Endothelial cell of umbilical vein (primary cell): ENCODE measurements at regions not wholly inside any gene's neighbourhood (a gene's known extent, or its start where the extent isn't known, plus 50 kb on each side); places are given as distances from the start of the nearest gene placed in this dataset.

Experiments
- BruUV-seq: library from RNA; stranded (reverse); fragments of 400-500 nt; replicated peaks from 2 replicates; lab custom pipeline; 2021; lab: Mats Ljungman, UMichigan
- CTCF ChIA-PET: fragments of 300-600, 350-600 bp; sonication (Branson Sonifier 250); formaldehyde crosslinking; loops from one replicate; lab custom pipeline; 2021; ENCODE audit warnings: antibody characterized with exemption, inconsistent platforms; lab: Charles Lee
- POLR2A ChIA-PET: fragments of 300-600, 350-600 bp; sonication (Branson Sonifier 250); formaldehyde crosslinking; loops from one replicate; lab custom pipeline; 2021; ENCODE audit warnings: antibody characterized with exemption, inconsistent platforms; lab: Charles Lee
- DNase-seq: peaks from one replicate; pipeline ENCODE4 v3.0.0-alpha.2; 2011; ENCODE audit warnings: low read depth, low spot score
- FAIRE-seq: peaks from 2 replicates; lab custom pipeline; 2011; peaks lifted over from hg19 to GRCh38; lab: Jason Lieb, UNC
- H2AFZ ChIP-seq: 2 replicates; pipeline ENCODE4 v1.6.0; 2012; ENCODE audit warnings: low read depth, low read length, control low read depth, inconsistent platforms
- H3K27ac ChIP-seq: 2 replicates; pipeline ENCODE4 v1.5.1; 2011; ENCODE audit warnings: low read depth, mild to moderate bottlenecking, control low read depth, low read length, moderate library complexity; ENCODE audit not compliant: insufficient read depth
- H3K27me3 ChIP-seq, 2 experiments: 2 replicates each; pipeline versions ENCODE4 v1.6.0 to v1.6.1; 2011; ENCODE audit warnings: low read length in 2 of 2, mixed read lengths in 1 of 2; ENCODE audit not compliant: control insufficient read depth in 2 of 2, insufficient read depth in 2 of 2
- H3K36me3 ChIP-seq, 2 experiments: 2 replicates in 1 of 2; 3 replicates in 1 of 2; pipeline ENCODE4 v1.5.1; 2011; ENCODE audit warnings: low read length in 2 of 2, mild to moderate bottlenecking in 1 of 2, moderate library complexity in 1 of 2; ENCODE audit not compliant: control insufficient read depth in 2 of 2, insufficient read depth in 2 of 2; ENCODE audit errors: extremely low read depth in 1 of 2
- H3K4me1 ChIP-seq: 3 replicates; pipeline ENCODE4 v1.5.1; 2011; ENCODE audit warnings: mild to moderate bottlenecking, low read length; ENCODE audit not compliant: control insufficient read depth, insufficient read depth; ENCODE audit errors: extremely low read depth
- H3K4me2 ChIP-seq: 2 replicates; pipeline ENCODE4 v1.6.1; 2011; ENCODE audit warnings: low read length, control low read depth, mixed read lengths; ENCODE audit not compliant: insufficient read depth
- H3K4me3 ChIP-seq, 3 experiments: fragments of 200-600 bp in 1 of 3; sonication (generic), shearing (Covaris generic) in 1 of 3; replicated peaks in 1 of 3; 2 replicates each; pipeline ENCODE4 v1.5.1; 2011 to 2016; ENCODE audit warnings: control low read depth in 3 of 3, low read length in 3 of 3, mild to moderate bottlenecking in 2 of 3, inconsistent platforms in 1 of 3, low read depth in 1 of 3, moderate library complexity in 1 of 3; ENCODE audit not compliant: insufficient read depth in 1 of 3
- H3K79me2 ChIP-seq: 2 replicates; pipeline ENCODE4 v1.6.0; 2012; ENCODE audit warnings: low read length, inconsistent platforms; ENCODE audit not compliant: control insufficient read depth, insufficient read depth
- H3K9ac ChIP-seq: replicated peaks from 2 replicates; pipeline ENCODE3; 2011; ENCODE audit warnings: low read length, control low read depth; ENCODE audit not compliant: insufficient read depth; ENCODE audit errors: extremely low read depth
- H3K9me1 ChIP-seq: replicated peaks from 3 replicates; pipeline ENCODE4 v1.6.0; 2011; ENCODE audit warnings: mild to moderate bottlenecking, low read length; ENCODE audit not compliant: control insufficient read depth, insufficient read depth; ENCODE audit errors: extremely low read depth
- H3K9me3 ChIP-seq: replicated peaks from 2 replicates; pipeline ENCODE4 v1.5.1; 2012; ENCODE audit warnings: low read length, inconsistent platforms; ENCODE audit not compliant: control insufficient read depth, insufficient read depth
- H4K20me1 ChIP-seq: replicated peaks from 2 replicates; pipeline ENCODE3; 2011; ENCODE audit warnings: mild to moderate bottlenecking, low read length; ENCODE audit not compliant: control insufficient read depth, insufficient read depth; ENCODE audit errors: extremely low read depth
- EZH2 ChIP-seq: IDR thresholded peaks from 2 replicates; pipeline ENCODE4 v1.6.1; 2012; ENCODE audit warnings: borderline replicate concordance, low read depth, mild to moderate bottlenecking, moderate library complexity, low read length, inconsistent platforms; ENCODE audit not compliant: severe bottlenecking
- FOS ChIP-seq: IDR thresholded peaks from 2 replicates; pipeline ENCODE4 v1.6.1; 2011; ENCODE audit warnings: mild to moderate bottlenecking, low read length, moderate library complexity, borderline replicate concordance; ENCODE audit not compliant: insufficient read depth
- JUN ChIP-seq: IDR thresholded peaks from 2 replicates; pipeline ENCODE4 v1.6.1; 2011; ENCODE audit warnings: borderline replicate concordance, low read depth; ENCODE audit not compliant: insufficient read length, insufficient read depth
- POLR2A ChIP-seq: IDR thresholded peaks from 2 replicates; pipeline ENCODE4 v1.6.1; 2012; ENCODE audit warnings: low read depth, mild to moderate bottlenecking, control low read depth, low read length
- dilution Hi-C: fragments of 300-500 bp; cut with MboI; formaldehyde crosslinking; loops from one replicate; pipeline ENCODE4 v1.15.0; 2019; ENCODE audit warnings: low sequenced_read_pairs; ENCODE audit not compliant: extremely low pct_ligation_motif_present
- intact Hi-C: fragments of 100-400 bp; cut with micrococcal nuclease; formaldehyde crosslinking; loops from one replicate; pipeline ENCODE4 v1.10.0; 2022
- TF ChIP-seq, protein P1 (sequence below), 2 donors: IDR thresholded peaks; 1 replicate in 1 of 2; 2 replicates in 1 of 2; pipeline ENCODE4 v1.5.1; 2011; ENCODE audit warnings: low read length in 2 of 2, mild to moderate bottlenecking in 2 of 2, moderate library complexity in 2 of 2, control low read depth in 1 of 2, inconsistent platforms in 1 of 2, low read depth in 1 of 2; ENCODE audit not compliant: insufficient read depth in 1 of 2; ENCODE audit errors: extremely low read depth in 1 of 2

DNA sequence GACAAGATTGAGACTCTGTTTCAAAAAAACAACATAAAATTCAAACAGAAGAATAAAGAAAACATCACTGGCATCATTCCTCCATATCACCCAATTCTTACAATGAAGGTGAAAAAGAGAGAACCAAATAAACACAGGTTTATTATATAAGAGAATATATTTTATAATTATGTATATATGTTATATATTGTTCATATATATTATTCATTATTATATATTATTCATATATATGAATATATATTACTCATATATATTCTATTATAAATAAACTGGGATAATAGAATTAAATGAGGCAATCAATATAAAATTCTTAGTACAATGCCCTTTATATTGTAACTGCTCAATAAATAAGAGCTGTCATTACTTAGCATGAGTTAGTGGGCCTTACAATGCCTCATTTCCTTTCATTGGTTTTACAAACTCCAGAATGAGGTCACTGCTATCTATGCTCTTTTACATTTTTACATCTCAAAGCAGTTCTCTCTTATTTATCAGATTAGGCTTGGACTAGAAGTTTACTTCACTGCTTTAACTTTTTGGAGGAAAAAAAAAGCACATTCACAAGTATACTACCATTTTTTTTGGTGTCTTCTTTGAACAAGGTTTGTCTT lies 135.5 kb upstream of the TTC14 start:
- no peaks in the 10 kb centered on the region for H4K20me1 ChIP-seq
- no peak for DNase-seq
- intact Hi-C loops = no loop called here
- H2AFZ ChIP-seq = no peak overlapping the region
- no peaks in the 10 kb centered on the region for H3K36me3 ChIP-seq
- POLR2A ChIA-PET = no interaction called here
- no peaks in the 10 kb centered on the region for H3K9me3 ChIP-seq
- BruUV-seq = no TSS peak
- H3K79me2 ChIP-seq = no peaks in the 10 kb centered on the region
- TF ChIP-seq, protein P1, sequence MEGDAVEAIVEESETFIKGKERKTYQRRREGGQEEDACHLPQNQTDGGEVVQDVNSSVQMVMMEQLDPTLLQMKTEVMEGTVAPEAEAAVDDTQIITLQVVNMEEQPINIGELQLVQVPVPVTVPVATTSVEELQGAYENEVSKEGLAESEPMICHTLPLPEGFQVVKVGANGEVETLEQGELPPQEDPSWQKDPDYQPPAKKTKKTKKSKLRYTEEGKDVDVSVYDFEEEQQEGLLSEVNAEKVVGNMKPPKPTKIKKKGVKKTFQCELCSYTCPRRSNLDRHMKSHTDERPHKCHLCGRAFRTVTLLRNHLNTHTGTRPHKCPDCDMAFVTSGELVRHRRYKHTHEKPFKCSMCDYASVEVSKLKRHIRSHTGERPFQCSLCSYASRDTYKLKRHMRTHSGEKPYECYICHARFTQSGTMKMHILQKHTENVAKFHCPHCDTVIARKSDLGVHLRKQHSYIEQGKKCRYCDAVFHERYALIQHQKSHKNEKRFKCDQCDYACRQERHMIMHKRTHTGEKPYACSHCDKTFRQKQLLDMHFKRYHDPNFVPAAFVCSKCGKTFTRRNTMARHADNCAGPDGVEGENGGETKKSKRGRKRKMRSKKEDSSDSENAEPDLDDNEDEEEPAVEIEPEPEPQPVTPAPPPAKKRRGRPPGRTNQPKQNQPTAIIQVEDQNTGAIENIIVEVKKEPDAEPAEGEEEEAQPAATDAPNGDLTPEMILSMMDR (IDR thresholded peaks at IDR 0.05; ENCODE audit: extremely low read depth in 1 of 2, insufficient read depth in 1 of 2, low read depth in 1 of 2, low read length in 2 of 2) = no peak
- peak; percentile 9 for TF ChIP-seq FOS
- no peaks in the 10 kb centered on the region for H3K9me1 ChIP-seq
- H3K27ac ChIP-seq = no peak overlapping the region
- CTCF ChIA-PET = no interaction called here
- dilution Hi-C loops = no loop called here
- H3K27me3 ChIP-seq = no peaks in the 10 kb centered on the region
- H3K4me1 ChIP-seq = no peaks in the 10 kb centered on the region
- no peak for FAIRE-seq
- H3K9ac ChIP-seq = no peak overlapping the region
- no peak overlapping the region for H3K4me3 ChIP-seq
- no peak overlapping the region for H3K4me2 ChIP-seq

DNA sequence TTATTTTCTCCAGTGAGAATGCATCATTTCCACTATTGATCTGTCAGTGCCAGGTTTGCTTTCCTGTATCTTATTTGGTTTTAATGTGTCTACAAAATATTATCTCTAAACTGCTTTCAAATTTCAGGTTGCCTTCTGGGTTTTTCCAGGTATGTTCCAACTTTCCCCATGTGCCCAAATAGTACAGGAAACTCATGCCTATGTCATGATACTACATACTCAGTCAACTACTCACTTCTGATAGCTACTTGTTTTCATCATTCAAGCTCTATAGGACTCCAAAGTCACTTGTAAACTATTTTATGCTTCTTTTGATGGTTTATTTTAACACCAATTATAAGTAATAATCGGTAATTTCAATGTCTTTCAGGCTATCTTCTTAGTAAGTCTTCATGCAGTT lies 134.8 kb upstream of the TTC14 start:
- ChIA-PET CTCF (no interaction called here), POLR2A (no interaction called here)
- H3K4me3 ChIP-seq = no peak overlapping the region
- H3K36me3 ChIP-seq = no peaks in the 10 kb centered on the region
- no peaks in the 10 kb centered on the region for H4K20me1 ChIP-seq
- intact Hi-C loops (no loop called here), dilution Hi-C loops (no loop called here)
- H3K9me1 ChIP-seq = no peaks in the 10 kb centered on the region
- H3K4me2 ChIP-seq = no peak overlapping the region
- no peaks in the 10 kb centered on the region for H3K79me2 ChIP-seq
- DNase-seq = no peak
- H3K4me1 ChIP-seq = no peaks in the 10 kb centered on the region
- H2AFZ ChIP-seq = no peak overlapping the region
- no TSS peak for BruUV-seq
- no peaks in the 10 kb centered on the region for H3K9me3 ChIP-seq
- H3K27me3 ChIP-seq = no peaks in the 10 kb centered on the region
- FAIRE-seq = no peak
- no peak overlapping the region for H3K9ac ChIP-seq
- TF ChIP-seq JUN (no peak), POLR2A (no peak), EZH2 (no peak), FOS (no peak)
- H3K27ac ChIP-seq = no peak overlapping the region
